Naive thymus-derived CD8-positive, alpha-beta T cell (primary cell): ENCODE measurements at regions not wholly inside any gene's neighbourhood (a gene's known extent, or its start where the extent isn't known, plus 50 kb on each side); places are given as distances from the start of the nearest gene placed in this dataset.
"Not testable (repeated sequence)": the region's sequence is repeated elsewhere in the genome, so short reads cannot be mapped to it uniquely, and the experiment has no call there.

Experiments used
- ATAC-seq, 2 donors: fragments of 150-1000 bp; cut with Tn5 transposase in 1 of 2; sonication (Bioruptor Pico), chemical (Tn5 transposase) in 1 of 2; 1 replicate in 1 of 2; 2 replicates in 1 of 2; pipeline ENCODE4 v1.10.0; 2021; ENCODE audit warnings: mild to moderate bottlenecking in 2 of 2, moderate library complexity in 2 of 2
- POLR2A ChIA-PET: fragments of 350-600 bp; sonication (Branson Sonifier 250); formaldehyde crosslinking; loops from one replicate; lab custom pipeline; 2021; ENCODE audit warnings: antibody characterized with exemption; lab: Charles Lee
- DNase-seq, 10 donors: peaks; one replicate each; pipeline versions ENCODE4 v3.0.0 to v3.0.0-alpha.2; 2020 to 2022
- H3K27ac Mint-ChIP-seq, 10 donors: one replicate each; pipeline ENCODE4 v1.8.0; 2020 to 2022; ENCODE audit warnings: mild to moderate bottlenecking in 10 of 10, mixed read lengths in 10 of 10, moderate library complexity in 4 of 10, inconsistent platforms in 1 of 10
- H3K27me3 Mint-ChIP-seq, 5 donors: one replicate each; pipeline ENCODE4 v1.8.0; 2021 to 2022; ENCODE audit warnings: mixed read lengths in 5 of 5
- H3K36me3 Mint-ChIP-seq, 3 donors: one replicate each; pipeline ENCODE4 v1.8.0; 2020 to 2022; ENCODE audit warnings: mixed read lengths in 3 of 3, mild to moderate bottlenecking in 2 of 3, inconsistent platforms in 1 of 3
- H3K4me1 Mint-ChIP-seq, 4 donors: one replicate each; pipeline ENCODE4 v1.8.0; 2021 to 2022; ENCODE audit warnings: mixed read lengths in 4 of 4
- H3K4me3 Mint-ChIP-seq, 10 donors: one replicate each; pipeline ENCODE4 v1.8.0; 2020 to 2022; ENCODE audit warnings: mild to moderate bottlenecking in 10 of 10, mixed read lengths in 10 of 10, moderate library complexity in 6 of 10, inconsistent platforms in 1 of 10
- H3K9me3 Mint-ChIP-seq, 9 donors: one replicate each; pipeline ENCODE4 v1.8.0; 2020 to 2022; ENCODE audit warnings: mixed read lengths in 9 of 9, mild to moderate bottlenecking in 3 of 9, inconsistent platforms in 1 of 9, moderate library complexity in 1 of 9

GRCh38 chr14:22251090-22251489 is 337.9 kb downstream of the DAD1 start:
- DNase-seq, result no peak
- H3K27ac Mint-ChIP-seq, result no peak overlapping the region
- H3K4me3 Mint-ChIP-seq, result no peak overlapping the region
- no peak for ATAC-seq
- no peaks in the 10 kb centered on the region for H3K9me3 Mint-ChIP-seq
- POLR2A ChIA-PET, result no interaction called here
- H3K4me1 Mint-ChIP-seq, result no peaks in the 10 kb centered on the region
- no peaks in the 10 kb centered on the region for H3K36me3 Mint-ChIP-seq
- H3K27me3 Mint-ChIP-seq, result peaks cover 0 to 2% (median 0%) of the 10 kb centered on the region in 5 donors

- Mint-ChIP-seq H3K4me1 (no peaks in the 10 kb centered on the region), H3K9me3 (no peaks in the 10 kb centered on the region), H3K27ac (no peak overlapping the region), H3K4me3 (no peak overlapping the region), H3K36me3 (no peaks in the 10 kb centered on the region), H3K27me3 (peaks cover 0 to 2% (median 0%) of the 10 kb centered on the region in 5 donors)
- DNase-seq, result no peak
- ATAC-seq, result no peak
- POLR2A ChIA-PET, result no interaction called here
Measured at GRCh38 chr14:22249770-22250169, 339.3 kb downstream of the DAD1 start.

GRCh38 chr14:22243971-22244581 is 344.9 kb downstream of the DAD1 start:
- no peak for DNase-seq
- Mint-ChIP-seq H3K27me3 (no peaks in the 10 kb centered on the region), H3K9me3 (peaks cover 0 to 2% (median 0%) of the 10 kb centered on the region in 9 donors), H3K4me1 (no peaks in the 10 kb centered on the region), H3K36me3 (no peaks in the 10 kb centered on the region), H3K4me3 (no peak overlapping the region), H3K27ac (no peak overlapping the region)
- ATAC-seq, result no peak
- POLR2A ChIA-PET, result no interaction called here

GRCh38 chr14:22238320-22238719 is 350.7 kb downstream of the DAD1 start:
- POLR2A ChIA-PET, ATAC-seq, H3K27ac Mint-ChIP-seq, H3K9me3 Mint-ChIP-seq, H3K27me3 Mint-ChIP-seq, DNase-seq, H3K4me1 Mint-ChIP-seq, H3K36me3 Mint-ChIP-seq, H3K4me3 Mint-ChIP-seq: not testable (repeated sequence)

- Mint-ChIP-seq H3K9me3 (no peaks in the 10 kb centered on the region), H3K4me3 (no peak overlapping the region), H3K27ac (peak overlapping the region in 1 of 10 donors; percentile 62), H3K36me3 (no peaks in the 10 kb centered on the region), H3K27me3 (no peaks in the 10 kb centered on the region), H3K4me1 (peaks cover 3 to 29% (median 13%) of the 10 kb centered on the region in 4 donors)
- DNase-seq (no peak), ATAC-seq (no peak)
- POLR2A ChIA-PET, result no interaction called here
Measured at GRCh38 chr14:22233377-22233776, 355.6 kb downstream of the DAD1 start.

GRCh38 chr14:22232933-22233332 is 356.1 kb downstream of the DAD1 start:
- peaks cover 3 to 29% (median 13%) of the 10 kb centered on the region in 4 donors for H3K4me1 Mint-ChIP-seq
- H3K4me3 Mint-ChIP-seq, result no peak overlapping the region
- no peaks in the 10 kb centered on the region for H3K36me3 Mint-ChIP-seq
- H3K27me3 Mint-ChIP-seq, result no peaks in the 10 kb centered on the region
- no peak for ATAC-seq
- H3K9me3 Mint-ChIP-seq, result no peaks in the 10 kb centered on the region
- H3K27ac Mint-ChIP-seq, result no peak overlapping the region
- POLR2A ChIA-PET, result no interaction called here
- no peak for DNase-seq

GRCh38 chr14:22232486-22232885 is 356.5 kb downstream of the DAD1 start:
- H3K36me3 Mint-ChIP-seq, result no peaks in the 10 kb centered on the region
- POLR2A ChIA-PET, result no interaction called here
- no peaks in the 10 kb centered on the region for H3K9me3 Mint-ChIP-seq
- no peak overlapping the region for H3K4me3 Mint-ChIP-seq
- H3K4me1 Mint-ChIP-seq, result peaks cover 3 to 29% (median 13%) of the 10 kb centered on the region in 4 donors
- no peaks in the 10 kb centered on the region for H3K27me3 Mint-ChIP-seq
- no peak for ATAC-seq
- DNase-seq, result no peak
- H3K27ac Mint-ChIP-seq, result no peak overlapping the region

GRCh38 chr14:22231018-22231417 is 358.0 kb downstream of the DAD1 start:
- Mint-ChIP-seq H3K9me3 (no peaks in the 10 kb centered on the region), H3K27ac (peak overlapping the region in 7 of 10 donors; percentile 57 to 92 (median 82)), H3K27me3 (no peaks in the 10 kb centered on the region), H3K4me3 (peak overlapping the region in 5 of 10 donors; percentile 26 to 49 (median 37)), H3K4me1 (peaks cover 3 to 36% (median 13%) of the 10 kb centered on the region in 4 donors), H3K36me3 (no peaks in the 10 kb centered on the region)
- ATAC-seq, result peak; percentile 76 to 78
- DNase-seq, result peak in 5 of 10 donors; percentile 9 to 24 (median 16)
- POLR2A ChIA-PET, result no interaction called here

GRCh38 chr14:22230517-22230916 is 358.5 kb downstream of the DAD1 start:
- Mint-ChIP-seq H3K9me3 (no peaks in the 10 kb centered on the region), H3K4me1 (peaks cover 3 to 40% (median 13%) of the 10 kb centered on the region in 4 donors), H3K27me3 (no peaks in the 10 kb centered on the region), H3K36me3 (no peaks in the 10 kb centered on the region), H3K4me3 (peak overlapping the region in 7 of 10 donors; percentile 7 to 49 (median 37)), H3K27ac (peak overlapping the region in 6 of 10 donors; percentile 34 to 86 (median 58))
- DNase-seq (no peak), ATAC-seq (no peak)
- POLR2A ChIA-PET, result interaction anchor here (0.9 kb wide), 1 partner anchor 51 kb away, joined by 4 read pairs; no protein-coding TSS in a partner anchor

- POLR2A ChIA-PET, result interaction anchor here (0.6 kb wide), 1 partner anchor 630 kb away, joined by 3 read pairs; no protein-coding TSS in a partner anchor
- no peak for DNase-seq
- peak overlapping the region in 4 of 10 donors; percentile 37 to 91 (median 79) for H3K27ac Mint-ChIP-seq
Measured at GRCh38 chr14:22227084-22227483, 361.9 kb downstream of the DAD1 start.

GRCh38 chr14:22226381-22226780 is 362.6 kb downstream of the DAD1 start:
- POLR2A ChIA-PET, result interaction anchor here (0.6 kb wide), 1 partner anchor 631 kb away, joined by 3 read pairs; no protein-coding TSS in a partner anchor
- peak overlapping the region in 8 of 10 donors; percentile 37 to 84 (median 73) for H3K27ac Mint-ChIP-seq
- peak in 5 of 10 donors; percentile 6 to 45 (median 19) for DNase-seq

More at GRCh38 chr14:22227084-22227483, 361.9 kb downstream of the DAD1 start:
- H3K36me3 Mint-ChIP-seq, result no peaks in the 10 kb centered on the region
- no peaks in the 10 kb centered on the region for H3K9me3 Mint-ChIP-seq
- peaks cover 3 to 41% (median 13%) of the 10 kb centered on the region in 4 donors for H3K4me1 Mint-ChIP-seq
- ATAC-seq, result peak in 1 of 2 donors; percentile 22
- H3K4me3 Mint-ChIP-seq, result peak overlapping the region; percentile 56 to 87 (median 76)
- no peaks in the 10 kb centered on the region for H3K27me3 Mint-ChIP-seq

GRCh38 chr14:22225516-22226140 is 363.4 kb downstream of the DAD1 start:
- ATAC-seq (no peak), DNase-seq (no peak)
- H3K27ac Mint-ChIP-seq, result no peak overlapping the region
- no peak overlapping the region for H3K4me3 Mint-ChIP-seq
- POLR2A ChIA-PET, result interaction anchor here (0.7 kb wide), 1 partner anchor 332 kb away, joined by 3 read pairs; no protein-coding TSS in a partner anchor
- no peaks in the 10 kb centered on the region for H3K36me3 Mint-ChIP-seq
- peaks cover 0 to 6% (median 0%) of the 10 kb centered on the region in 5 donors for H3K27me3 Mint-ChIP-seq
- no peaks in the 10 kb centered on the region for H3K9me3 Mint-ChIP-seq
- peaks cover 1 to 32% (median 9%) of the 10 kb centered on the region in 4 donors for H3K4me1 Mint-ChIP-seq

More at GRCh38 chr14:22226381-22226780, 362.6 kb downstream of the DAD1 start:
- H3K27me3 Mint-ChIP-seq, result peaks cover 0 to 2% (median 0%) of the 10 kb centered on the region in 5 donors
- no peaks in the 10 kb centered on the region for H3K9me3 Mint-ChIP-seq
- no peaks in the 10 kb centered on the region for H3K36me3 Mint-ChIP-seq
- peak overlapping the region; percentile 56 to 87 (median 76) for H3K4me3 Mint-ChIP-seq
- peak; percentile 64 to 65 for ATAC-seq
- peaks cover 3 to 37% (median 13%) of the 10 kb centered on the region in 4 donors for H3K4me1 Mint-ChIP-seq

- Mint-ChIP-seq H3K27ac (peak overlapping the region in 5 of 10 donors; percentile 3 to 46 (median 37)), H3K9me3 (no peaks in the 10 kb centered on the region), H3K4me3 (peak overlapping the region; percentile 26 to 71 (median 56)), H3K27me3 (peaks cover 0 to 6% (median 0%) of the 10 kb centered on the region in 5 donors), H3K36me3 (no peaks in the 10 kb centered on the region), H3K4me1 (peaks cover 0 to 24% (median 10%) of the 10 kb centered on the region in 4 donors)
- DNase-seq (peak in 2 of 10 donors; percentile 17 to 22), ATAC-seq (no peak)
- POLR2A ChIA-PET, result interaction anchor here (0.5 to 0.8 kb wide), 2 partner anchors 327 to 349 kb away, joined by 3 to 4 read pairs; no protein-coding TSS in a partner anchor
Measured at GRCh38 chr14:22221508-22221907, 367.5 kb downstream of the DAD1 start.
